NCI-H2227 (cell line): ENCODE measurements at regions not wholly inside any gene's neighbourhood (a gene's known extent, or its start where the extent isn't known, plus 50 kb on each side); places are given as distances from the start of the nearest gene placed in this dataset.

Experiments used
- DNase-seq: peaks from one replicate; lab custom pipeline; 2025; ENCODE audit not compliant: unreplicated experiment; lab: John Stamatoyannopoulos, UW

- DNase-seq, result no peak
Measured at GRCh38 chr2:215627771-215628170, 191.9 kb upstream of the FN1 start.

GRCh38 chr2:215626812-215627281 is 191.0 kb upstream of the FN1 start:
- DNase-seq, result no peak

GRCh38 chr2:215626063-215626462 is 190.2 kb upstream of the FN1 start:
- DNase-seq, result no peak

GRCh38 chr2:215625207-215625606 is 189.3 kb upstream of the FN1 start:
- DNase-seq, result no peak

- no peak for DNase-seq
Measured at GRCh38 chr2:215624423-215624829, 188.6 kb upstream of the FN1 start.

GRCh38 chr2:215622837-215623236 is 187.0 kb upstream of the FN1 start:
- no peak for DNase-seq

GRCh38 chr2:215621381-215621780 is 185.5 kb upstream of the FN1 start:
- DNase-seq, result no peak

- DNase-seq, result no peak
Measured at GRCh38 chr2:215620528-215620927, 184.7 kb upstream of the FN1 start.

GRCh38 chr2:215619989-215620388 is 184.1 kb upstream of the FN1 start:
- peak; percentile 83 for DNase-seq

GRCh38 chr2:215619022-215619958 is 183.4 kb upstream of the FN1 start:
- DNase-seq, result peak; percentile 92

GRCh38 chr2:215618145-215618544 is 182.3 kb upstream of the FN1 start:
- no peak for DNase-seq

- DNase-seq, result no peak
Measured at GRCh38 chr2:215617060-215617824, 181.4 kb upstream of the FN1 start.

- DNase-seq, result no peak
Measured at GRCh38 chr2:215615803-215616174, 179.9 kb upstream of the FN1 start.

- DNase-seq, result no peak
Measured at GRCh38 chr2:215615067-215615802, 179.4 kb upstream of the FN1 start.

GRCh38 chr2:215614296-215614695 is 178.4 kb upstream of the FN1 start:
- DNase-seq, result no peak

GRCh38 chr2:215613888-215614287 is 178.0 kb upstream of the FN1 start:
- DNase-seq, result no peak

GRCh38 chr2:215613280-215613679 is 177.4 kb upstream of the FN1 start:
- no peak for DNase-seq

GRCh38 chr2:215612786-215613185 is 176.9 kb upstream of the FN1 start:
- no peak for DNase-seq

GRCh38 chr2:215611609-215612386 is 175.9 kb upstream of the FN1 start:
- DNase-seq, result no peak
